GM12878 (cell line): ENCODE measurements at regions not wholly inside any gene's neighbourhood (a gene's known extent, or its start where the extent isn't known, plus 50 kb on each side); places are given as distances from the start of the nearest gene placed in this dataset.

ENCODE experiments used
- ATAC-seq: fragments of 200-7000 bp; cut with Tn5 transposase; 3 replicates; pipeline ENCODE4 v1.9.1; 2020; ENCODE audit warnings: mild to moderate bottlenecking, moderate library complexity
- BruUV-seq: library from RNA; stranded (reverse); fragments of 400-500 nt; replicated peaks from 2 replicates; lab custom pipeline; 2021; lab: Mats Ljungman, UMichigan
- CTCF ChIA-PET: fragments of 300-600 bp; sonication (Branson Sonifier 250); formaldehyde crosslinking; extraction: SDS; loops from one replicate; lab custom pipeline; 2021; ENCODE audit warnings: inconsistent platforms; lab: Yijun Ruan, JAX
- POLR2A ChIA-PET: fragments of 350-600 bp; formaldehyde crosslinking; extraction: SDS; loops from one replicate; lab custom pipeline; 2021; ENCODE audit warnings: inconsistent platforms; lab: Charles Lee
- RAD21 ChIA-PET: fragments of 300-600 bp; sonication (Branson Sonifier 250); formaldehyde crosslinking; loops from one replicate; lab custom pipeline; 2023; ENCODE audit warnings: antibody characterized with exemption; ENCODE audit not compliant: unreplicated experiment; lab: Charles Lee
- SMC1A ChIA-PET: fragments of 300-600 bp; sonication (Branson Sonifier 250); formaldehyde crosslinking; loops from one replicate; lab custom pipeline; 2023; ENCODE audit not compliant: unreplicated experiment, uncharacterized antibody; lab: Charles Lee
- DNase-seq: peaks from one replicate; pipeline ENCODE4 v3.0.0-alpha.2; 2011; ENCODE audit warnings: low read depth, low spot score
- FAIRE-seq: peaks from 3 replicates; lab custom pipeline; 2011; peaks lifted over from hg19 to GRCh38; lab: Jason Lieb, UNC
- H2AFZ ChIP-seq: 2 replicates; pipeline ENCODE4 v1.6.0; 2011; ENCODE audit warnings: low read depth, low read length, control low read depth; ENCODE audit not compliant: control insufficient read depth
- H3K27ac ChIP-seq: 2 replicates; pipeline ENCODE4 v1.5.1; 2011; ENCODE audit warnings: control low read depth; ENCODE audit not compliant: control insufficient read depth, insufficient read depth
- H3K27me3 ChIP-seq, 2 experiments: replicated peaks in 1 of 2; 2 replicates each; pipeline versions ENCODE4 v1.6.0 to v1.6.1; 2011; ENCODE audit warnings: low read length in 1 of 2; ENCODE audit not compliant: control insufficient read depth in 2 of 2, insufficient read depth in 2 of 2
- H3K36me3 ChIP-seq, 2 experiments: 2 replicates each; pipeline ENCODE4 v1.5.1; 2011; ENCODE audit warnings: low read length in 1 of 2; ENCODE audit not compliant: control insufficient read depth in 2 of 2, insufficient read depth in 2 of 2
- H3K4me1 ChIP-seq: 2 replicates; pipeline ENCODE4 v1.6.1; 2011; ENCODE audit warnings: mild to moderate bottlenecking, low read length, moderate library complexity, mixed read lengths; ENCODE audit not compliant: control insufficient read depth, insufficient read depth
- H3K4me2 ChIP-seq: 2 replicates; pipeline ENCODE4 v1.6.0; 2011; ENCODE audit warnings: control low read depth; ENCODE audit not compliant: control insufficient read depth, insufficient read depth
- H3K4me3 ChIP-seq: fragments of 200-600 bp; sonication (generic); 2 replicates; pipeline ENCODE4 v1.5.1; 2016
- H3K79me2 ChIP-seq: 2 replicates; pipeline ENCODE4 v1.6.0; 2011; ENCODE audit warnings: low read length; ENCODE audit not compliant: control insufficient read depth, insufficient read depth
- H3K9ac ChIP-seq: 2 replicates; pipeline ENCODE4 v1.8.0; 2011; ENCODE audit warnings: low read length, control low read depth, mixed read lengths; ENCODE audit not compliant: control insufficient read depth, insufficient read depth
- H3K9me3 ChIP-seq: replicated peaks from 3 replicates; pipeline ENCODE4 v1.5.1; 2011; ENCODE audit warnings: mild to moderate bottlenecking, low read length; ENCODE audit not compliant: control insufficient read depth, insufficient read depth
- H4K20me1 ChIP-seq: 2 replicates; pipeline ENCODE4 v1.6.0; 2011; ENCODE audit not compliant: control insufficient read depth, insufficient read depth
- ATF3 ChIP-seq: IDR thresholded peaks from 2 replicates; pipeline ENCODE4 v1.6.1; 2011; ENCODE audit warnings: low read depth, mild to moderate bottlenecking, low read length, moderate library complexity, borderline replicate concordance; ENCODE audit errors: extremely low read depth
- IKZF1 ChIP-seq: fragments of 450-650 bp; conservative IDR thresholded peaks from 2 replicates; pipeline ENCODE4 v1.6.1; 2017; ENCODE audit warnings: antibody characterized with exemption, mild to moderate bottlenecking
- NKRF ChIP-seq: fragments of 450-650 bp; conservative IDR thresholded peaks from 2 replicates; pipeline ENCODE4 v1.6.1; 2017; ENCODE audit warnings: mild to moderate bottlenecking, moderate library complexity
- RCOR1 ChIP-seq: conservative IDR thresholded peaks from 2 replicates; pipeline ENCODE4 v1.6.1; 2012; ENCODE audit warnings: low read depth, low read length, improper control_type of control experiment
- ZBTB11 ChIP-seq: fragments of 450-650 bp; formaldehyde crosslinking; IDR thresholded peaks from 2 replicates; pipeline ENCODE4 v1.5.0; 2022; ENCODE audit warnings: mild to moderate bottlenecking, missing genetic modification characterization
- ZNF592 ChIP-seq: fragments of 450-650 bp; IDR thresholded peaks from 2 replicates; pipeline ENCODE4 v1.6.1; 2017; ENCODE audit warnings: mild to moderate bottlenecking, moderate library complexity
- ZZZ3 ChIP-seq: IDR thresholded peaks from 2 replicates; pipeline ENCODE4 v1.6.1; 2011; ENCODE audit warnings: low read depth; ENCODE audit not compliant: control insufficient read depth, insufficient read length
- WGBS: methylation state at CpG from one replicate; pipeline ENCODE4 v1.1.6; 2016; ENCODE audit warnings: low lambda C conversion rate; ENCODE audit not compliant: insufficient replicate concordance, insufficient coverage; ENCODE audit errors: missing lambda C conversion rate; 5-methylcytosine and 5-hydroxymethylcytosine counted together
- in situ Hi-C: fragments of 300-500 bp; cut with MboI; formaldehyde crosslinking; loops from 9 replicates; pipeline ENCODE4 v1.14.3; 2018; ENCODE audit warnings: mixed read lengths
- intact Hi-C: fragments of 100-400 bp; cut with micrococcal nuclease; formaldehyde crosslinking; loops from one replicate; pipeline ENCODE4 v1.14.2; 2022; ENCODE audit not compliant: unreplicated experiment

GRCh38 chr16:48098472-48098871, 57.3 kb downstream of the ABCC12 start:
- H3K27me3 ChIP-seq, result no peaks in the 10 kb centered on the region
- RAD21 ChIA-PET, result interaction anchor here (0.6 to 3.6 kb wide), 14 partner anchors 9 to 1125 kb away, joined by 3 to 21 read pairs (median 3); partner anchors contain the start of gene DNAJA2
- no peak overlapping the region for H3K9ac ChIP-seq
- CTCF ChIA-PET, result interaction anchor here (0.6 to 5.4 kb wide), 12 partner anchors 9 to 957 kb away, joined by 3 to 33 read pairs (median 6); partner anchors contain the start of gene NETO2
- no peak for FAIRE-seq
- intact Hi-C loops (no loop called here), in situ Hi-C loops (no loop called here)
- no peak for ATAC-seq
- no peak for DNase-seq
- SMC1A ChIA-PET, result interaction anchor here (0.7 to 7.0 kb wide), 14 partner anchors 10 to 229 kb away, joined by 3 to 97 read pairs (median 4); no protein-coding TSS in a partner anchor
- H3K27ac ChIP-seq, result no peak overlapping the region
- TF ChIP-seq IKZF1 (0 out of 2 replicates have a peak, but pooled peaks have one; percentile 4), ZZZ3 (no peak), NKRF (no peak), RCOR1 (no peak), ZBTB11 (CRISPR knock-in tag) (no peak), ZNF592 (no peak), ATF3 (no peak)
- TF ChIP-seq, all 136 proteins: peak for 1
- Histone ChIP-seq H3K79me2 (no peaks in the 10 kb centered on the region), H3K4me1 (peaks cover 25% of the 10 kb centered on the region), H3K4me2 (no peak overlapping the region), H2AFZ (no peak overlapping the region), H3K9me3 (peaks cover 2% of the 10 kb centered on the region; the same call in 2 of the 3 replicates), H3K4me3 (no peak overlapping the region), H3K36me3 (no peaks in the 10 kb centered on the region), H4K20me1 (no peaks in the 10 kb centered on the region)
- WGBS, result 67% methylated on average over 2 of the region's 2 CpGs
- BruUV-seq, result no TSS peak
- POLR2A ChIA-PET, result interaction anchor here (0.6 to 1.9 kb wide), 4 partner anchors 9 to 1081 kb away, joined by 3 to 12 read pairs (median 4); no protein-coding TSS in a partner anchor
